Smooth muscle cell (in vitro differentiated cells): ENCODE measurements at regions not wholly inside any gene's neighbourhood (a gene's known extent, or its start where the extent isn't known, plus 50 kb on each side); places are given as distances from the start of the nearest gene placed in this dataset.

Experiments
- DNase-seq: peaks from one replicate; lab custom pipeline; 2025; ENCODE audit not compliant: unreplicated experiment; lab: John Stamatoyannopoulos, UW
- H2AFZ ChIP-seq: fragments of 200-600 bp; sonication (generic); 2 replicates; pipeline ENCODE4 v1.6.0; 2016; ENCODE audit warnings: antibody characterized with exemption, low read depth, mild to moderate bottlenecking
- H3F3A ChIP-seq: fragments of 200-600 bp; sonication (generic); 2 replicates; pipeline ENCODE4 v1.6.0; 2017; ENCODE audit warnings: antibody characterized with exemption, low read depth
- H3K27ac ChIP-seq: fragments of 200-600 bp; sonication (generic); 2 replicates; pipeline ENCODE4 v1.5.1; 2016; ENCODE audit warnings: low read depth, mild to moderate bottlenecking
- H3K27me3 ChIP-seq: fragments of 200-600 bp; sonication (generic); 2 replicates; pipeline ENCODE4 v1.6.1; 2016; ENCODE audit warnings: low read depth, mild to moderate bottlenecking
- H3K36me3 ChIP-seq: fragments of 200-600 bp; sonication (generic); 2 replicates; pipeline ENCODE4 v1.5.1; 2016; ENCODE audit warnings: low read depth
- H3K4me1 ChIP-seq: fragments of 200-600 bp; sonication (generic); 2 replicates; pipeline ENCODE4 v1.5.1; 2016; ENCODE audit warnings: low read depth
- H3K4me2 ChIP-seq: fragments of 200-600 bp; sonication (generic); 2 replicates; pipeline ENCODE4 v1.6.0; 2016; ENCODE audit warnings: mild to moderate bottlenecking
- H3K4me3 ChIP-seq: fragments of 200-600 bp; sonication (generic); 2 replicates; pipeline ENCODE4 v1.5.1; 2016; ENCODE audit warnings: mild to moderate bottlenecking
- H3K79me2 ChIP-seq: fragments of 200-600 bp; sonication (generic); 2 replicates; pipeline ENCODE4 v1.6.0; 2016; ENCODE audit warnings: low read depth, mild to moderate bottlenecking
- H3K9ac ChIP-seq: fragments of 200-600 bp; sonication (generic); 2 replicates; pipeline ENCODE4 v1.6.0; 2016; ENCODE audit warnings: low read depth
- H3K9me3 ChIP-seq: fragments of 200-600 bp; sonication (generic); replicated peaks from 2 replicates; pipeline ENCODE4 v1.5.1; 2016; ENCODE audit warnings: low read depth
- H4K20me1 ChIP-seq: fragments of 200-600 bp; sonication (generic); 2 replicates; pipeline ENCODE4 v1.6.0; 2016; ENCODE audit warnings: low read depth
- CTCF ChIP-seq: fragments of 200-600 bp; sonication (generic); IDR thresholded peaks from 2 replicates; pipeline ENCODE4 v1.5.1; 2017; ENCODE audit warnings: borderline replicate concordance, mild to moderate bottlenecking, antibody characterized with exemption; ENCODE audit not compliant: insufficient read depth, poor library complexity, severe bottlenecking
- WGBS: methylation state at CpG from one replicate; pipeline ENCODE4 v1.1.7; 2016; ENCODE audit warnings: low lambda C conversion rate; 5-methylcytosine and 5-hydroxymethylcytosine counted together

- TF ChIP-seq CTCF = no peak
- Histone ChIP-seq H3F3A (no peaks in the 10 kb centered on the region), H3K27me3 (no peaks in the 10 kb centered on the region), H3K4me3 (no peak overlapping the region), H3K27ac (no peak overlapping the region), H3K9ac (no peak overlapping the region), H3K4me2 (no peak overlapping the region), H4K20me1 (no peaks in the 10 kb centered on the region), H2AFZ (no peak overlapping the region), H3K4me1 (no peaks in the 10 kb centered on the region), H3K79me2 (no peaks in the 10 kb centered on the region), H3K9me3 (no peaks in the 10 kb centered on the region), H3K36me3 (no peaks in the 10 kb centered on the region)
- 97% methylated on average over 2 of the region's 2 CpGs for WGBS
- DNase-seq = no peak
Observed at GRCh38 chr1:170225781-170226530, 80.2 kb downstream of the NTMT2 start.

- no peak for TF ChIP-seq CTCF
- no peak overlapping the region for H3K27ac ChIP-seq
- no peaks in the 10 kb centered on the region for H3K36me3 ChIP-seq
- no peaks in the 10 kb centered on the region for H3K4me1 ChIP-seq
- no peaks in the 10 kb centered on the region for H3F3A ChIP-seq
- no peaks in the 10 kb centered on the region for H3K79me2 ChIP-seq
- no peaks in the 10 kb centered on the region for H3K9me3 ChIP-seq
- WGBS = 96% methylated on average over 1 of the region's 1 CpG
- H2AFZ ChIP-seq = no peak overlapping the region
- H3K27me3 ChIP-seq = no peaks in the 10 kb centered on the region
- no peak overlapping the region for H3K9ac ChIP-seq
- no peak overlapping the region for H3K4me2 ChIP-seq
- DNase-seq = no peak
- H4K20me1 ChIP-seq = no peaks in the 10 kb centered on the region
- no peak overlapping the region for H3K4me3 ChIP-seq
Observed at GRCh38 chr1:170226767-170227166, 81.0 kb downstream of the NTMT2 start.

- no peaks in the 10 kb centered on the region for H3K4me1 ChIP-seq
- no peak overlapping the region for H3K4me2 ChIP-seq
- H2AFZ ChIP-seq = no peak overlapping the region
- no peak overlapping the region for H3K9ac ChIP-seq
- H3F3A ChIP-seq = no peaks in the 10 kb centered on the region
- H3K4me3 ChIP-seq = no peak overlapping the region
- TF ChIP-seq CTCF = no peak
- no peak for DNase-seq
- H3K79me2 ChIP-seq = no peaks in the 10 kb centered on the region
- H3K27me3 ChIP-seq = no peaks in the 10 kb centered on the region
- H3K36me3 ChIP-seq = no peaks in the 10 kb centered on the region
- no peaks in the 10 kb centered on the region for H4K20me1 ChIP-seq
- no peaks in the 10 kb centered on the region for H3K9me3 ChIP-seq
- no peak overlapping the region for H3K27ac ChIP-seq
- 90% methylated on average over 1 of the region's 1 CpG for WGBS
Observed at GRCh38 chr1:170230323-170230722, 84.6 kb downstream of the NTMT2 start.

- no peaks in the 10 kb centered on the region for H3K79me2 ChIP-seq
- no peaks in the 10 kb centered on the region for H3K4me1 ChIP-seq
- WGBS = 76% methylated on average over 1 of the region's 1 CpG
- H3K4me2 ChIP-seq = no peak overlapping the region
- H3K36me3 ChIP-seq = no peaks in the 10 kb centered on the region
- no peaks in the 10 kb centered on the region for H4K20me1 ChIP-seq
- H2AFZ ChIP-seq = no peak overlapping the region
- no peaks in the 10 kb centered on the region for H3F3A ChIP-seq
- no peak overlapping the region for H3K9ac ChIP-seq
- no peak for DNase-seq
- TF ChIP-seq CTCF = no peak
- no peaks in the 10 kb centered on the region for H3K9me3 ChIP-seq
- no peak overlapping the region for H3K27ac ChIP-seq
- H3K4me3 ChIP-seq = no peak overlapping the region
- H3K27me3 ChIP-seq = no peaks in the 10 kb centered on the region
Observed at GRCh38 chr1:170231662-170232061, 85.9 kb downstream of the NTMT2 start.
